Cardiac fibroblast (primary cell): ENCODE measurements at regions not wholly inside any gene's neighbourhood (a gene's known extent, or its start where the extent isn't known, plus 50 kb on each side); places are given as distances from the start of the nearest gene placed in this dataset.

ENCODE experiments used
- DNase-seq, 2 donors: peaks; one replicate each; pipeline versions ENCODE4 v3.0.0 to v3.0.0-alpha.2; 2010; ENCODE audit warnings: low read depth in 2 of 2
- H3K4me3 ChIP-seq, 2 donors: replicated peaks in 1 of 2; 1 replicate in 1 of 2; 2 replicates in 1 of 2; pipeline ENCODE4 v1.5.1; 2011; ENCODE audit warnings: low read depth in 2 of 2, low read length in 2 of 2, mild to moderate bottlenecking in 2 of 2, moderate library complexity in 1 of 2
- CTCF ChIP-seq: IDR thresholded peaks from one replicate; pipeline ENCODE4 v1.5.1; 2011; ENCODE audit warnings: low read depth, mild to moderate bottlenecking, low read length, inconsistent platforms

- TF ChIP-seq CTCF: no peak
- no peak overlapping the region for H3K4me3 ChIP-seq
- DNase-seq: peak in 1 of 2 donors; percentile 54
Observed at GRCh38 chr5:92927291-92927778, 653.7 kb downstream of the NR2F1-AS1 start.

DNA sequence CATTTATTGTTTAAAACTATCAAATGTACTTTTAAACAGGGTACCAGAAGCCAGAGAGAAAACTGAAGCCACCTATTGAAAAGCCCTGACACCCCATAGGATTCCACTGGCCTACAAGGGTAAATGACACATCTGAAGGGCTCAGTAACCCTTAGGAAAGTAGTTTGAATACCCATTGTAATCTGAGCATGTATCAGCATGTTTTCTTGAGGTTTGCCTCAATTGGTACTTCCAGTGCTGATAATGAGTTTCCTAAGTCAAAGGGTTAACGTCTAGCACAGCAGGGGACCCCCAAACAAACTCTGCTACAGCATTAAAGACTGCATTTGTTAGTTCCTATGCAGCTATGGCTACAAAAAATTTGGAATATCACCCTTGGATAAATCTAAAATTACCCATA lies 657.1 kb downstream of the NR2F1-AS1 start:
- no peak overlapping the region for H3K4me3 ChIP-seq
- no peak for TF ChIP-seq CTCF
- DNase-seq: no peak

DNA sequence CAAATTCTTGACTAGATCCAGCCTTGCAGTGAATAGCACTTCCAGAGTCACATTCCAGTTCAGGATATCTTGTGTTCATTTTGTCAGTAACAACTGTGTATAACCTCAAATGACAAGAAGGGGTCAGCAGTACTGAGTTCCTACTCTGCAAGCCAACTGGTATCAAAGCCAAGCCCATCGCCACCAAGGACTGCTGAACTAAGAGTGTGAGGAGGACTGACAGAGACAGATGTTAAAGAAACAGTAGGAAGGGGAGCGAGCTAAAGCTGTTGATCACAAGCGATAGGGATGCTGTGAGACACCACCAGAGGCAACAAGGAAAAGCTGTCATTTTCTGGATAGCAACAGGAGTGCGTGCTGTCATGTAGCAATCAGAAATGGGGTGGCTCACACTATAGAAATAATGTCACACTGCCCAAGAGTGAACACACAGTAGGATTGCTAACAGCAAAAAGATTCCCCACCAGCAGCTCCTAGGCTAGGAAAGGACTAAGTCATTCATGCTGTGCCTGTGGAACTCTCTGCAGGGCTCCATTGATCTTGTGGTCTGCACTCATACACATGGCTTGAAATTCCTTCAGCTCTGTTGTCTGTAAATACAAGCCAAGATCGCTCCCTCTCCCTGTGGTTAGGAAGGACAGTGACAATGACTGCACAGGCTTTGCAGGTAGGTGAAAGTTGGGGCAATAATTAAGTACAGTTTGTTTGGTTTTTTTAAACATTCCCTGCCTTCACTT lies 658.6 kb downstream of the NR2F1-AS1 start:
- DNase-seq: no peak
- no peak for TF ChIP-seq CTCF
- H3K4me3 ChIP-seq: no peak overlapping the region

DNA sequence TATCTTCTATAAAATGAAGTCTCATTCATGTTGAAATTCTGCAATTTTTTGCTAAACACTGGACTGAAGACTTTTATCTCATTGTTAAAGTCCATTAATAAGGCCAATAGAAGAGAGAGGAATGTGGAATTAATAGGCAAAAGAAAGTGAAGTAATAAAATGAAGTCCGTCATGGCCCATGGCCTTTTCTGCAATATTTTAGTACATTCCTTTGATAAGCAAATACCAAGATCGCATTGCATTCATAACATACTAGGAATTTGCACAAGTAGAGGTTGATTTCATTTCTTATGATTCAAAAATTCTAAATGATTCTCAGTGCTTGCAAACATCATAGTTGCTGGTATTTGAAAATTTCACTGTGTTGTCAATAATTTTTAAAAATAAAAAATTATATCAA lies 664.0 kb downstream of the NR2F1-AS1 start:
- no peak overlapping the region for H3K4me3 ChIP-seq
- peak; percentile 67 to 83 for DNase-seq
- TF ChIP-seq CTCF: no peak

- DNase-seq: peak; percentile 79 to 81
- H3K4me3 ChIP-seq: no peak overlapping the region
- TF ChIP-seq CTCF: peak; percentile 39
Observed at GRCh38 chr5:92916036-92916435, 665.0 kb downstream of the NR2F1-AS1 start.

- TF ChIP-seq CTCF: no peak
- no peak overlapping the region for H3K4me3 ChIP-seq
- DNase-seq: no peak
Observed at GRCh38 chr5:92912283-92912682, 668.7 kb downstream of the NR2F1-AS1 start.

DNA sequence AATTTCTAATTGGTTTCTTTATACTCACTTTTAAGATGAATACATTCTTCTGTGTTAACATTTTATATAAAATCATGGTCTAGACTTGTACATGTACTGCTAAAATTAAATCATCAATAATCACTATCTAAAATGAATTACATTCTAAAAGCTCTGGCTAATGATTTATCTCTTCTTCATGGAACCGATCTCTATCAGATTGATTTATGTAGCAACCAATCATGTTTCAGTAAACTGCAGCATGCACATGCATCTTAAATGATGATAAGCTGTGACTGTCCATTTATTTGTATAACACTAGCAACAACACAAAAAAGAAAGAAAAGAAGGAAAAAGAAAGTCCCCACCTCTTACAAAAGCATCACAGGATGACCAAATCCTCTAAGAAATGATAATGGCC lies 669.2 kb downstream of the NR2F1-AS1 start:
- H3K4me3 ChIP-seq: no peak overlapping the region
- no peak for TF ChIP-seq CTCF
- no peak for DNase-seq
